WERI-Rb-1 (cell line): ENCODE measurements at regions not wholly inside any gene's neighbourhood (a gene's known extent, or its start where the extent isn't known, plus 50 kb on each side); places are given as distances from the start of the nearest gene placed in this dataset.

Experiments
- DNase-seq: peaks from one replicate; pipeline ENCODE4 v3.0.0-alpha.2; 2020
- H3K27ac ChIP-seq: fragments of 250-450 bp; sonication (Bioruptor Pico); 2 replicates; pipeline ENCODE4 v1.5.1; 2020; ENCODE audit warnings: mild to moderate bottlenecking, moderate library complexity
- H3K27me3 ChIP-seq: fragments of 250-450 bp; sonication (Bioruptor Pico); 2 replicates; pipeline ENCODE4 v1.5.1; 2021; ENCODE audit warnings: mild to moderate bottlenecking, low read depth, moderate library complexity; ENCODE audit not compliant: insufficient read depth, severe bottlenecking
- H3K36me3 ChIP-seq: fragments of 250-450 bp; sonication (Bioruptor Pico); 2 replicates; pipeline ENCODE4 v1.5.1; 2020; ENCODE audit warnings: mild to moderate bottlenecking, moderate library complexity
- H3K4me3 ChIP-seq: 2 replicates; pipeline ENCODE4 v1.5.1; 2011; ENCODE audit warnings: low read depth, mild to moderate bottlenecking, control low read depth, low read length
- H3K9me3 ChIP-seq: fragments of 250-450 bp; sonication (Bioruptor Pico); 2 replicates; pipeline ENCODE4 v1.5.1; 2021; ENCODE audit warnings: mild to moderate bottlenecking, moderate library complexity; ENCODE audit not compliant: severe bottlenecking
- CTCF ChIP-seq: IDR thresholded peaks from 2 replicates; pipeline ENCODE4 v1.5.1; 2011; ENCODE audit warnings: low read depth, mild to moderate bottlenecking, control low read depth, inconsistent platforms, low read length

DNA sequence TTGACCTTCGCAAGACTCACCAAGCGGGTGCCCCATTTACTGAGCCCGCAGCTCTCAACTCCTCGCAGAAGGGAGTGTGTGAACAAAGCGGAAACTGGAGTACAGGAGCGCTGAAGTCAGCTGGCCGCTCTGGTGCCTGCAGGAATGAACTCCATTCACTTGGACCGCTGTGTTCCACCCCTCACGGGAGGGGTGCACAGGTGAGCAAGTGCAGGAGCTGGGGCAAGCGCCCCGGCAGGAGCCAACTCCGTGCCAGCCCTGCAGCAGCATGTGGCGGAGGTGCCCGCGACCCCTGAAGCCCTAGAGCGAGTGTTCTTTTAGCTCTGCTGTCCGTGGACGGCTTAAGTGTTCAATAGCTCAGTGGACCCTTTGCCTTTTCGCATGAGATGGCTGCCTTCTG, 471.6 kb upstream of the ADGRL4 start:
- Histone ChIP-seq H3K27me3 (no peaks in the 10 kb centered on the region), H3K4me3 (no peak overlapping the region), H3K27ac (no peak overlapping the region), H3K36me3 (no peaks in the 10 kb centered on the region), H3K9me3 (no peaks in the 10 kb centered on the region)
- no peak for DNase-seq
- TF ChIP-seq CTCF = no peak

DNA sequence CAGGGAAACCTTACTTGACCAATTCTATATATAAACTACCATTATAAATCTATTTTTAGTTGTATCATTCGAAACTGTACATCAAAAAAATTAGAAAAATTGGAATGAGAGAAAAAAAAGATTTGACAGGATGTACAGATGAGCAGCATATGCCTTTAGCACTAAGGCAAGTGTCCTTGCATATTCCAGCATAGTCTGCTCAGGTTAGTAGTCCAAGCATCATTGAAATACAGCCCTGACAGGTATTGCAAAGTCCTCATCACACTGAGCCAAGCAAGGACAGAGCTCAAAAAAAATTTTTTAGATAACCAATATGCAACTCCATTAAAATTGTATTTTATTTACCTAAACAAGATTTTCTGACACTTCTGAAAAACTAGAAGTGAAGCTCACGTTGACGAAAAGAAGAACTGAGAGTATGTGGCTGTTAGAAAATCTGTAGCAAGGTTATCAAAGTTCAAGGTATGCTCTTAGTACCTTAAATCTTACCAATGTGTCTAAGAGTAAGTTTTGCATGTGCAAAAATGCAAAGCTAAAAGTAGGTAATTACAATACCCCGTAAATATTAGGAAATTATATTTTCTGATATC, 465.6 kb upstream of the ADGRL4 start:
- no peak overlapping the region for H3K27ac ChIP-seq
- DNase-seq = no peak
- TF ChIP-seq CTCF = no peak
- H3K4me3 ChIP-seq = no peak overlapping the region
- no peaks in the 10 kb centered on the region for H3K27me3 ChIP-seq
- no peaks in the 10 kb centered on the region for H3K9me3 ChIP-seq
- H3K36me3 ChIP-seq = no peaks in the 10 kb centered on the region

GRCh38 chr1:79469139-79469538, 462.6 kb upstream of the ADGRL4 start:
- Histone ChIP-seq H3K4me3 (no peak overlapping the region), H3K27ac (no peak overlapping the region), H3K9me3 (no peaks in the 10 kb centered on the region), H3K36me3 (no peaks in the 10 kb centered on the region), H3K27me3 (no peaks in the 10 kb centered on the region)
- no peak for DNase-seq
- no peak for TF ChIP-seq CTCF

DNA sequence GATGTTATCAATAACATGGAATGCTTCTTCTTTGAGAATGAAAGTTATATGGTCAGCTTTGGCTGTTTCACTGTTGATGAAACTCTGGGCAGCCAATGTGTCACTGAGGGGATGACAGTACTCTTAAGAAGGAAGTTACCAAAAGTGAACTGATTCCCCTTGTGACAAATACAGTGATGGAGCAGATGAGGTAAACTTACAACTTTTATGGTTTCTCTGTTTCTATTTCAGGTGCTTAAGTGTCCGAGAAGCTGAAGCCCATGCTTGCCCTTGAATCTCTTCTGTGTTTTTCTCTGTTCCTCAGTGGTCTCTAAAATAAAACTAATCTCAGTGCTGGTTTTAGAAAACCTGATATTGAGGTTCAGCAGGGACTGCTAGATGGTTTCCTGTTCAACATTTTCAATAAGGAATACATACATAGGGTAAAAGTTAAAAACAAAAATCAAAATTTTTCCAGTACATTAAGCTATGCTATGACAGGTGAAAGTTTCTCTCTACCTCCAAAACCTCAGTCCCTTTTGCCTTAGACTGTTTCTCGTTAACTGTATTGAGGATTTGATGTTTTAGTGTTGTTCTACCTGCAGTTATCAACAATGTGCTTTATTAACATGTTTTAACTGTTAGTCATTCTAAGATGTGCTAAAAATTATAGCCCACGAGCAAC, 454.4 kb upstream of the ADGRL4 start:
- Histone ChIP-seq H3K36me3 (no peaks in the 10 kb centered on the region), H3K27ac (no peak overlapping the region), H3K9me3 (no peaks in the 10 kb centered on the region), H3K27me3 (no peaks in the 10 kb centered on the region), H3K4me3 (no peak overlapping the region)
- no peak for DNase-seq
- TF ChIP-seq CTCF = no peak

- H3K27me3 ChIP-seq = no peaks in the 10 kb centered on the region
- no peak overlapping the region for H3K27ac ChIP-seq
- no peaks in the 10 kb centered on the region for H3K36me3 ChIP-seq
- H3K4me3 ChIP-seq = no peak overlapping the region
- no peak for DNase-seq
- TF ChIP-seq CTCF = no peak
- no peaks in the 10 kb centered on the region for H3K9me3 ChIP-seq
Observed at GRCh38 chr1:79457562-79458224, 451.2 kb upstream of the ADGRL4 start.
